PFSK-1 (cell line): ENCODE measurements at regions not wholly inside any gene's neighbourhood (a gene's known extent, or its start where the extent isn't known, plus 50 kb on each side); places are given as distances from the start of the nearest gene placed in this dataset.

Experiments
- FOXP2 ChIP-seq: optimal IDR thresholded peaks from 2 replicates; pipeline ENCODE3; 2011; ENCODE audit warnings: borderline replicate concordance, control low read depth, inconsistent platforms; ENCODE audit not compliant: insufficient read depth; ENCODE audit errors: extremely low read length, extremely low read depth
- POLR2AphosphoS5 ChIP-seq: IDR thresholded peaks from 2 replicates; pipeline ENCODE4 v1.6.1; 2012; ENCODE audit warnings: low read depth, mild to moderate bottlenecking, control low read depth, low read length, moderate library complexity
- REST ChIP-seq, 2 experiments: IDR thresholded peaks; 2 replicates each; pipeline versions ENCODE4 v1.6.1 to v1.8.0; 2011 to 2012; ENCODE audit warnings: low read depth in 2 of 2, low read length in 2 of 2, control low read depth in 1 of 2, inconsistent platforms in 1 of 2, mild to moderate bottlenecking in 1 of 2, moderate library complexity in 1 of 2; ENCODE audit not compliant: insufficient read depth in 1 of 2
- SIN3A ChIP-seq: IDR thresholded peaks from 2 replicates; pipeline ENCODE4 v1.6.1; 2012; ENCODE audit warnings: mild to moderate bottlenecking, low read length, moderate library complexity, borderline replicate concordance; ENCODE audit not compliant: insufficient read depth
- TAF1 ChIP-seq: IDR thresholded peaks from 2 replicates; pipeline ENCODE4 v1.6.1; 2012; ENCODE audit warnings: low read length, control low read depth, borderline replicate concordance; ENCODE audit not compliant: insufficient read depth

GRCh38 chr9:78573205-78573604 lies 276.3 kb downstream of the PSAT1 start:
- no peak for TF ChIP-seq TAF1
- no peak for TF ChIP-seq FOXP2
- no peak for TF ChIP-seq POLR2AphosphoS5
- TF ChIP-seq REST (IDR thresholded peaks at IDR 0.05; ENCODE audit: insufficient read depth in 1 of 2, low read depth in 2 of 2, low read length in 2 of 2) = no peak
- no peak for TF ChIP-seq SIN3A

GRCh38 chr9:78573669-78574068 lies 276.7 kb downstream of the PSAT1 start:
- TF ChIP-seq FOXP2 (no peak), POLR2AphosphoS5 (no peak), TAF1 (no peak), REST (IDR thresholded peaks at IDR 0.05; ENCODE audit: insufficient read depth in 1 of 2, low read depth in 2 of 2, low read length in 2 of 2) (no peak), SIN3A (no peak)

GRCh38 chr9:78574354-78575045 lies 277.6 kb downstream of the PSAT1 start:
- no peak for TF ChIP-seq REST (IDR thresholded peaks at IDR 0.05; ENCODE audit: insufficient read depth in 1 of 2, low read depth in 2 of 2, low read length in 2 of 2)
- no peak for TF ChIP-seq FOXP2
- TF ChIP-seq TAF1 = no peak
- TF ChIP-seq POLR2AphosphoS5 = no peak
- no peak for TF ChIP-seq SIN3A

- TF ChIP-seq REST (IDR thresholded peaks at IDR 0.05; ENCODE audit: insufficient read depth in 1 of 2, low read depth in 2 of 2, low read length in 2 of 2) = no peak
- no peak for TF ChIP-seq POLR2AphosphoS5
- TF ChIP-seq TAF1 = no peak
- no peak for TF ChIP-seq SIN3A
- TF ChIP-seq FOXP2 = no peak
Measured at GRCh38 chr9:78575081-78575480, 278.2 kb downstream of the PSAT1 start.
